ENCODE measurements at regions not wholly inside any gene's neighbourhood (a gene's known extent, or its start where the extent isn't known, plus 50 kb on each side); places are given as distances from the start of the nearest gene placed in this dataset.

GRCh38 chr19:31023038-31023437 lies 326.2 kb downstream of the TSHZ3 start:
- Mint-ChIP-seq H3K27ac (no peak overlapping the region), H3K36me3 (ENCODE audit: low read depth) (no peaks in the 10 kb centered on the region), H3K4me3 (no peak overlapping the region), H3K4me1 (no peaks in the 10 kb centered on the region), H3K9me3 (peaks cover 5% of the 10 kb centered on the region), H3K27me3 (ENCODE audit: insufficient read depth) (no peaks in the 10 kb centered on the region)
- TF ChIP-seq CTCF (conservative IDR thresholded peaks at IDR 0.05): no peak
- H3K9ac ChIP-seq (ENCODE audit: extremely low read depth, low read length, poor library complexity, severe bottlenecking): no peak overlapping the region
- no peaks in the 10 kb centered on the region for H3K9me3 ChIP-seq (ENCODE audit: control insufficient read depth, low read length)
- DNase-seq: no peak
- WGBS, 2 experiments (ENCODE audit: insufficient coverage in 1 of 2, insufficient read length in 1 of 2): 90 to 94% methylated on average over 8 to 10 of the region's 10 CpGs
- H3K27me3 ChIP-seq (ENCODE audit: control insufficient read depth, insufficient read depth, low read length, poor library complexity, severe bottlenecking): no peaks in the 10 kb centered on the region
- no peaks in the 10 kb centered on the region for H3K4me1 ChIP-seq (ENCODE audit: control insufficient read depth, insufficient read depth, low read length)
- H3K4me3 ChIP-seq (ENCODE audit: low read length): no peak overlapping the region
- H3K36me3 ChIP-seq (ENCODE audit: control insufficient read depth, insufficient read depth, low read length): no peaks in the 10 kb centered on the region
- H3K27ac ChIP-seq (ENCODE audit: low read depth, low read length): no peak overlapping the region

- H3K27me3 ChIP-seq (ENCODE audit: control insufficient read depth, insufficient read depth, low read length, poor library complexity, severe bottlenecking): no peaks in the 10 kb centered on the region
- no peaks in the 10 kb centered on the region for H3K9me3 ChIP-seq (ENCODE audit: control insufficient read depth, low read length)
- Mint-ChIP-seq H3K27me3 (ENCODE audit: insufficient read depth) (peaks cover 3% of the 10 kb centered on the region), H3K4me1 (no peaks in the 10 kb centered on the region), H3K4me3 (no peak overlapping the region), H3K36me3 (ENCODE audit: low read depth) (no peaks in the 10 kb centered on the region), H3K27ac (no peak overlapping the region), H3K9me3 (no peaks in the 10 kb centered on the region)
- H3K27ac ChIP-seq (ENCODE audit: low read depth, low read length): no peak overlapping the region
- 93 to 94% methylated on average over 5 of the region's 5 CpGs for WGBS, 2 experiments (ENCODE audit: insufficient coverage in 1 of 2, insufficient read length in 1 of 2)
- no peaks in the 10 kb centered on the region for H3K36me3 ChIP-seq (ENCODE audit: control insufficient read depth, insufficient read depth, low read length)
- no peak for DNase-seq
- H3K4me1 ChIP-seq (ENCODE audit: control insufficient read depth, insufficient read depth, low read length): no peaks in the 10 kb centered on the region
- TF ChIP-seq CTCF (conservative IDR thresholded peaks at IDR 0.05): no peak
- H3K9ac ChIP-seq (ENCODE audit: extremely low read depth, low read length, poor library complexity, severe bottlenecking): no peak overlapping the region
- no peak overlapping the region for H3K4me3 ChIP-seq (ENCODE audit: low read length)
Measured at GRCh38 chr19:31018936-31019335, 330.3 kb downstream of the TSHZ3 start.

GRCh38 chr19:31015778-31016177 lies 333.5 kb downstream of the TSHZ3 start:
- Mint-ChIP-seq H3K36me3 (ENCODE audit: low read depth) (no peaks in the 10 kb centered on the region), H3K27me3 (ENCODE audit: insufficient read depth) (peaks cover 3% of the 10 kb centered on the region), H3K4me3 (no peak overlapping the region), H3K9me3 (no peaks in the 10 kb centered on the region), H3K4me1 (no peaks in the 10 kb centered on the region), H3K27ac (no peak overlapping the region)
- 95 to 100% methylated on average over 1 to 4 of the region's 4 CpGs for WGBS, 2 experiments (ENCODE audit: insufficient coverage in 1 of 2, insufficient read length in 1 of 2)
- no peak overlapping the region for H3K9ac ChIP-seq (ENCODE audit: extremely low read depth, low read length, poor library complexity, severe bottlenecking)
- no peaks in the 10 kb centered on the region for H3K9me3 ChIP-seq (ENCODE audit: control insufficient read depth, low read length)
- H3K4me3 ChIP-seq (ENCODE audit: low read length): no peak overlapping the region
- no peak overlapping the region for H3K27ac ChIP-seq (ENCODE audit: low read depth, low read length)
- no peak for TF ChIP-seq CTCF (conservative IDR thresholded peaks at IDR 0.05)
- no peaks in the 10 kb centered on the region for H3K4me1 ChIP-seq (ENCODE audit: control insufficient read depth, insufficient read depth, low read length)
- DNase-seq: no peak
- H3K27me3 ChIP-seq (ENCODE audit: control insufficient read depth, insufficient read depth, low read length, poor library complexity, severe bottlenecking): no peaks in the 10 kb centered on the region
- no peaks in the 10 kb centered on the region for H3K36me3 ChIP-seq (ENCODE audit: control insufficient read depth, insufficient read depth, low read length)

All from endodermal cell (in vitro differentiated cells).